HG03457 (cell line): ENCODE measurements at regions not wholly inside any gene's neighbourhood (a gene's known extent, or its start where the extent isn't known, plus 50 kb on each side); places are given as distances from the start of the nearest gene placed in this dataset.

Source experiments
- ATAC-seq: cut with Tn5 transposase; IDR thresholded peaks from one replicate; pipeline ENCODE4 v1.9.1; 2021; ENCODE audit warnings: moderate number of reproducible peaks; ENCODE audit not compliant: unreplicated experiment

GRCh38 chr21:27082431-27083010, 115.6 kb upstream of the ADAMTS5 start:
- no peak for ATAC-seq

DNA sequence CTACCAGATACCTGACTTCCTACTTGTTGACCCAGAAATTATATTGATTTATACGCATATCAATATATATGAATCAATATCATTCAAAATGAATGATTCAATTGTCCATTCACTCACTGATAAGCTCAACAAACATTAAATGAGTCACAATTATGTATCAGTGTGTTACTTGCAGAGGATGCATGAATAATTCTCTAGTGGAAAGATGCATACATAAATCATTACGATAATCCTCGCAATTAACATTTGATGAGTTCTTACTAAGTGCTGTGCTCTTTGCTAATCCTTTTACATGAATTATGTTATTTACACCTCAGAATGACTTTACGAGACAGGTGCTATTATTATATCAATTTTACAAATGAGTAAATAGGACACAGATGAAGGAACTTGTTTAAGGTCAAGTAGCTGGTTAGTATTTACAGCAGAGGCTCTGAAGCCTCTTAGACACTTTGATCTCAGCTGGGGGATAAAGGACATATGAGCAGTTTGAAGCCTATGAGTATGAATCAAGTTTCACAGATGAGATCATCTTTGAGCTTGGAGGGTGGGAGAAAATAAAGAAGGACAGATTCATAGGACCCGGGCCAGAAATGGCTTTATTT, 112.8 kb upstream of the ADAMTS5 start:
- no peak for ATAC-seq

DNA sequence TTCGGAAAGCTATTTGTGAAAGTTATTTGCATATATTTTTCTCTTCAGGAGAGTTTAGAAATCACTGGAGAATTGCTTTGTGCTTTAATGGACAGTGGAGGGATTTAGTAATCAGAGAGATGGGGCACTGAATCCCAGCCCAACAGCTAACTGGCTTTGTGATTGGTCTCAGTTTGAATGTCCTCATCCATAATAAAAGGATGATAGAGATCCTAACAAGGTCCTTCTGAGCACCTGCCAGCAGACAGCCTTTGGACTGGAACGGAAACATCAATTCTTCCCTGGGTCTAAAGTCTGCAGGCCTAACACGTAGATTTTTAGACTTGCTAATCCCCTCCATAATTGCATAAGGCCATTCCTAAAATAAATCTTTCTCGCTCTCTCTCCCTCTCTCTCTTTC, 112.0 kb upstream of the ADAMTS5 start:
- ATAC-seq: no peak

- ATAC-seq: no peak
Observed at GRCh38 chr21:27077501-27077900, 110.6 kb upstream of the ADAMTS5 start.

- ATAC-seq: no peak
Observed at GRCh38 chr21:27076025-27076424, 109.1 kb upstream of the ADAMTS5 start.

DNA sequence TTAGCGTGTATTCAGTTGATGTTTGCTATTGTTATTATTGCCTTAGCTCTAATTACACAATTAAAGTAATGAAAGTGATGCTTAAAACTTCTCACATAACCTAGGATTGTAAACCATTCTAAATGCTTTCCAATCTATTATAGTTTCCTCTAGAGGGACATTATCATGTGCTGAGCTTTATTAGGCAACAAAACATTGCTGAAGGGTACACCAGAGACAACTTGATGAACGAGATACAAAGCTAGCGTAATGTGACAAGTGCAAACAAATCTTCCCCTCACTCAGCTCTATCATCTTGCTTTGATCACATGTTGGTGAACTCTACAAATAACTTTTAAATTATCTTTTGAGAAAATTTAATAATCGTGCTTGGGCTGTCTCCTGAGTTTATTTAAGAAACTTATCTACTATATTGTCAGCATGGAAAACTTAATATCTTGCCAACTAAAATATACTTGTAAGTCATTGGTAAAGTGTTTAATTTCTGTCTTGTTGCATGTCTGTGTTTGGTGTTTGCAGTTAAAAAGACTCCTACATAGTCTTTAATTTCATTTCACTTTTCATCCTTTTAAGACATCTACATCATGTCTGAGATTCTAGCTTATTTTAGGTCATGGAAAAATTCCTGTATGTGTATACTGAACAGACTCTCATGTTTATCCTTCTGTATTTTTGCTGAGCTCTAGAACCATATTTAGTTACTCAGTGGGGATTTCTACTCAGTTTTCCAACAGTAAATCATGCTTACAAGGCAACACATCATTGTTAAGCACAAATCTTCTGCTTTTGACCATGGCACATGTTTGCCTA, 104.2 kb upstream of the ADAMTS5 start:
- no peak for ATAC-seq

DNA sequence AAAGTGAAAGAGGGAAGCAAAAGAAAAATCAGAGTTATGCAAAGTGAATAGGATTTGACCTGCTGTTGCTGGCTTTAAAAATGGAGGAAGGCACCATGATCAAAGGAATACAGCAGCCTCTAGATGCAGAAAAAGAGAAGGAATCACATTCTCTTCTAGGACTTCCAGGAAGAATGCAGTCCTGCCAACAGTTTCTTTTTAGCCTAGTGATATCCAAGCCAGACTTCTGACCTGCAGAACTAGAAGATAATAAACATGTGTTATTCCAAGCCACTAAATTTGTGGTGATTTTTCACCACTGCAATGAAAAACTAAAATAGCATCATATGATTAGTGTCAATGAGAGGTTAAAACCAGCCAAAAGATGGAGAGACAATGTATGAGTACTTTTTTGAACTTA, 101.9 kb upstream of the ADAMTS5 start:
- no peak for ATAC-seq

GRCh38 chr21:27067226-27067625, 100.3 kb upstream of the ADAMTS5 start:
- no peak for ATAC-seq

DNA sequence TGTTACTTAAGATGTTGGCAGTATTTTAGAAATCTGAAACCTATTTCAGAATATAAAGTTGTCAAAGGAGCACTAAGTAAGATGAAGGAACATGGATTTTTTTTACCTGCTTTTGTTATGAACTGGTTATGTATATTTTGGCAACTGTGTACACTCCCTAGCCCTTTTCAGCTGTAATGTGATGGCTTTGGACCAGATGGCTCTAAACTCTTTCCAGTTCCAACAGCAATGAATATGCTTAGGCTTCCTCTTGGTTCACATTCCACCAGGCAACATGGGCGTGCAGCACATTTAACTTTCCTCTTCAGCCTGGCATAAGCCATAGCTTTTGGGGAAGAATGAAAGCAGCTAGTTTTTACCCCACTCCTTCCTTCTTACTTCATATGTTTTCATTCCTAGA, 95.6 kb upstream of the ADAMTS5 start:
- no peak for ATAC-seq

DNA sequence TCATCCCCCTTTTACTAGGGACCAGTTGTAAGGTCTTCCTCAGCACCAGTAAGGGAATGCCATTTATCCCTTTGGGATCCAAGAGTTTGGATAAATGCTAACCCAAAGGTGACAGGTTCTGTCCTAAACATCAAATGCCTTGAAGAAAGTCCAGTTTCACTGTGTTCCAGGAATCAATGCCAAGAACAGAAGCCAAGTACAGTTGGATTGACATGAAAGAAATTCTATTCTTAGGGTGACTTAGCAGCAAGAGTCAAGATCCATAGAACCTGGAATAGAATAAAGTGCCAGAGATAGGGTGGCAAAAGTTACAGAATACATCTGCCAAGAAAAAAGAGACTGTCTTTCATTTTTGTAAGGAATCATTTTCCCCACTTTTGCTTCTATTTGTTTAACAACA, 94.9 kb upstream of the ADAMTS5 start:
- no peak for ATAC-seq

GRCh38 chr21:27060190-27060589, 93.3 kb upstream of the ADAMTS5 start:
- ATAC-seq: no peak

DNA sequence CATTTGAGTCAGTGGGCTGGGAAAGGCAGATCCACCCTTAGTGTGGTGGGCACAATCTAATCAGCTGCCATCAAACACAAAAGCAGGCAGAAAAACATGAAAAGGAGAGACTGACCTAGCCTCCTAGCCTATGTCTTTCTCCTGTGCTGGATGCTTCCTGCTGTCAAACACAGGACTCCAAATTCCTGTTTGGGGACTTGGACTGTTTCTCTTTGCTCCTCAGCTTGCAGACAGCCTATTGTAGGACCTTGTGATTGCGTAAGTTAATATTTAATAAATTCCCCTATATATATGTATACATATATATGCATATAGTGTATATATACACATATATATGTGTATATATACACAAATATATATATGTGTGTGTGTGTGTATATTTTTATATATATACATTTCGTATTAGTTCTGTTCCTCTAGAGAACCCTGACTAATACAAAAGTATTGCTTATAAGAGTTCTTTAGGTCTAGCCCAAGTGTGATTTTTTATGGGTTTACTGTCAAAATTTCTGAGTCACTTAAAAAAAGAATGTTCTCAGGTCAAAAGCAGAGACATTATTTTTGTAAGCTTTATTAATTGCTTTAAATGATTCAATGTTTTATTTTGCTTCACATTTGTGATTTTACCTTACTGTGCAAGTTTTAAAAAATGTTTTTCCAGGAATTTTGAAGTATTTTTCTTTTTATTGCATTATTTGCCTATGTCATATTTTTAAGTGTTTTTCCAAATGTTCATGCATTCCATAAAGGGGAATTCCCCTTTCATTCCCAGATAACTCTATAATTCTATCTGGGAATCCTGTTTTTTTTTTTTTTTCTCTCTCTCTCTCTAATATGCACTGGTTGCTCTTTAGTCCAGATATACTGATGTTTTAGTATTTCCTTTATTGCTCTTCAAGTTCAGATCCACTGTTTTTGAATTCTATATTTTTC, 92.1 kb upstream of the ADAMTS5 start:
- ATAC-seq: no peak

GRCh38 chr21:27057997-27058396, 91.1 kb upstream of the ADAMTS5 start:
- no peak for ATAC-seq

DNA sequence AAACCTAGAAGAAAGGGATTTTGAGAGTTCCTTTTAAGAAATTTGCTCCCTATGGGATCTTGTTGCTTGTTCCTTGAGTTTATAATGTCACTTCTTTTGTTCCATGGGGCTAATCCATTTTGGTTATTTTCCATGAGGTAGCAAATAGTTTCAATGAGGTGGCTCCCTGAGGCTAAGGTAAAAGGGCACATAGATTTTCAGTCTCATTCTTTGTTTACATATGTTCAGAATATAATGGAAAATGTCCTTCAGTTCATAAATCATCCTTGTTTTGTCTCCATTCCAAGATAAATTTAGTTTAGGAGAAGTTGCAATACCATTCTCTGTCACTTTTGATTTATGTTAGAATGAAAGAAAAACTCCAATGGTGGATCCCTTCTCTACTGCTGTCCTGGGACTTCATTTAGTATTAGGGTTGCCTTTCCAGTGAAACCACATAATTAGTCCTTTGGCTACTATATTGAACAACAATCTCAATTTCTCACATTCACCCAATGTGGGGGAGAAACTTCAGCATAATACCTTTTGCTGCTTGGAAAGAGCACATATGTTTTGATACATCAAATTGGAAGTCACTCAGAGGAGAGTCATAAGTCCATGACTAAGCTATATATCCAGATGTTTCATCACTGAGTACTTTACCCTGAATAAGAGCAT, 80.9 kb upstream of the ADAMTS5 start:
- no peak for ATAC-seq

GRCh38 chr21:27047283-27047657, 80.4 kb upstream of the ADAMTS5 start:
- no peak for ATAC-seq

DNA sequence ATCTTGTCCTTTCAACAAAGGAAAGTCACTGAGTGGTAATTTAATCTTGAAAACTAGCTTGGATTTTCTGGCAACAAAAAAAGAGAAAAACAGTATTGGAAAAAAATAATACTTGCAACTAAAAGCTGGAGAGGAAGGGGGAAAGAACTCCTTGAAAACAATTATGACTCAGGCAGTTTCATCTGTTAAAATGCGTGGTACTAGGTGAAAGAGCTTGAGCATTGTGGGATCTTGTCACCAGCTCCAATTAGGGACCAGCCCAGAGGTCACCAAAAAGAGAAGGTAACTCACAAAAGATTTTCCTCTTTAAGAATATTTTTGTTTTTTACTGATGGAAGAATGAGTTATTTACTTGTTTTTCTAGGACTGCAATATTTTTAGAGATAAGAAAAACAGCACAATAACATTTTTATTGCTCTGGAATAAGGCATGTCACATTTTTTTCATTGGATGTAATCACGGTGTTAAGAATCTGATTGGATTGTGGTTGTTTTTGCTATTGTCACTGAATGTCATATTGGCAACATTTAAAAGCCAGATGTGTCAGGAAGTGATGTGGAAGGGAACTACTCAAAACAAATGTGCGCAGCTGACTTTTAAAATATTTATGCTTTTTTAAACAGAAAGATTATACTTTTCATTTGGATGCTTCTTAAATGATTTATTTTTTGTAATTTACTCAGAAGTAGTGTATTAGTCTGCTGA, 78.5 kb upstream of the ADAMTS5 start:
- ATAC-seq: no peak

DNA sequence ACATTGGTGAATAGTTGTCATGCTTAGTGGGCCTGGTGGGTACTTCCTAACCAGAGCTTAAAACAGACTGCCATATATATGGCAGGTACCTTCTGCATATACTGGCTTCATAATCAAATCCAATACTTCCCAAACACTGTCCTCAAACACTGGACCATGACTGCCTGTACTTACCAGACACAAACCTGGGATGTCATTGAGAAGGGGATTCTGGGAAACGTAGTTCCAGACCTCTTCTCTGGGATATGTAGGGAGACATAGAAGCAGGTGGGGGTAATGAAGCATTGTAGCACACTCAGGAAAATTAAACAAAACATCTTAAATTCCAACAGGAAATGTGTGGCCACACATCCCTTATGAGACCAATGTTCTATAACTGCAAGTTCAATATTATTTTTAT, 76.5 kb upstream of the ADAMTS5 start:
- ATAC-seq: no peak

DNA sequence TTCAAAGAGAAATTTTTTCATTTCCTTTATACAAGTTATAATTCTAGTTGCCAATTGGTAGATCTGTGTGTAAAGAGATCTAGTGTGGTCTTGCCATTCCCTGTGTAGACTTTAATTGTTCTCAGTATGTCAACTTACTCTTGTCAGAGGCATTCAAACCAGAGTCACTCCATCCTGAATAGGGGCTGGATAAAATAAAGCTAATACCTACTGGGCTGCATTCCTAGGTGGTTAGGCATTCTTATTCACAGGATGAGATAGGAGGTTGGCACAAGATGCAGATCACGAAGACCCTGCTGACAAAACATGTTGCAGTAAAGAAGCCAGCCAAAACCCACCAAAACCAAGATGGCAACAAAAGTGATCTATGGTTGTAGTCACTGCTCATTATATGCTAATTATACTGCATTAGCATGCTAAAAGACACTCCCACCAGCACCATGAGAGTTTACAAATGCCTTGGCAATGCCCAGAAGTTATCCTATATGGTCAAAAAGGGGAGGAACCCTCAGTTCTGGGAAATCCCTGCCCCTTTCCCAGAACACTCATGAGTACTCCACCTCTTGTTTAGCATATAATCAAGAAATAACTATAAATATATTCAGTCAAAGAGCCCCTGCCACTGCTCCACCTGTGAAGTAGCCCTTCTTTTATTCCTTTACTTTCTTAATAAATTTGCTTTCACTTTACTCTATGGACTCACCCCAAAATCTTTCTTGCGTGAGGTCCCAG, 74.0 kb upstream of the ADAMTS5 start:
- no peak for ATAC-seq

DNA sequence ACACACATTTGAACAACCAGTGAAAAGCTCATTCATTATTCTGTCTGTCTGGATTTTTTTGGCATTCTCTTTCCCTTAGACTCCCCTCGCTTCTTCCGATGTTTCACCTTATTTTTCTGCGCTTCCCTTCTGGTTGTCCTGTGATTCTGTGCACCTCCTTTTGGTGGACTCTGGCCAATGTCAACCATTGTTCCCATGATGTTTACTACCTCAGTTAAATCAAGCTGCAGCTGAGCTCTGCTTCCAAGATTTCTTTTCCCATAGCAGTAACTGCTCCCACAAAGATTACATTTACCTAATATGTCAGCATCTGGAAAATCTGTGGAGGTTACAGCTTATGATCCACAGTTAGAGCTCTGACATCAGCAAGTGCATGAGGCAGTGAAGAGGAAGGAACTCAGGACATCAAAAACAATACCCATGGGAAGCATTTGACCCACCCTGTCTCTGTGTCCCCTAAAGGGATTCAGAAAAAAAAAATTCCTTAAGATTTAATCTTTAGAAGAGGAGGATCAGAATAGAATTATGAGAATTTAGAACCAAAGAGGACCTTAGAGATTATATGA, 69.9 kb upstream of the ADAMTS5 start:
- ATAC-seq: no peak
